K562 (cell line): ENCODE measurements at regions not wholly inside any gene's neighbourhood (a gene's known extent, or its start where the extent isn't known, plus 50 kb on each side); places are given as distances from the start of the nearest gene placed in this dataset.

ENCODE experiments used
- ATAC-seq: fragments of 200-7000 bp; cut with Tn5 transposase; 3 replicates; pipeline ENCODE4 v1.9.1; 2020; ENCODE audit warnings: moderate library complexity
- BruUV-seq: library from RNA; stranded (reverse); fragments of 400-500 nt; replicated peaks from 2 replicates; lab custom pipeline; 2021; lab: Mats Ljungman, UMichigan
- CTCF ChIA-PET: fragments of 300-600 bp; formaldehyde crosslinking; extraction: SDS; loops from one replicate; lab custom pipeline; 2021; ENCODE audit warnings: low intra/inter-chr PET ratio; lab: Yijun Ruan, JAX
- POLR2A ChIA-PET: fragments of 300-600, 350-650 bp; sonication (Branson Sonifier 250); formaldehyde crosslinking; extraction: SDS; loops from one replicate; lab custom pipeline; 2021; ENCODE audit warnings: antibody characterized with exemption, inconsistent platforms; lab: Yijun Ruan, JAX
- DNase-seq, 4 experiments: peaks; one replicate each; pipeline versions ENCODE4 v3.0.0 to v3.0.0-alpha.2; 2011 to 2018; ENCODE audit warnings: low spot score in 3 of 4, mixed read lengths in 3 of 4; ENCODE audit errors: extremely low read depth in 1 of 4
- FAIRE-seq: peaks from 2 replicates; lab custom pipeline; 2011; peaks lifted over from hg19 to GRCh38; lab: Jason Lieb, UNC
- H2AFZ ChIP-seq: 2 replicates; pipeline ENCODE4 v1.6.0; 2011; ENCODE audit warnings: low read depth, low read length, control low read depth, inconsistent platforms
- H3K27ac ChIP-seq: fragments of 200-600 bp; 3 replicates; pipeline ENCODE4 v1.8.0; 2011; ENCODE audit warnings: low read depth, mild to moderate bottlenecking, control low read depth, inconsistent platforms, low read length, moderate library complexity, mixed read lengths; ENCODE audit errors: extremely low read depth
- H3K27me3 ChIP-seq, 2 experiments: fragments of 300-600 bp in 1 of 2; 2 replicates in 1 of 2; 3 replicates in 1 of 2; pipeline versions ENCODE4 v1.6.0 to v1.8.0; 2011; ENCODE audit warnings: inconsistent platforms in 2 of 2, low read length in 2 of 2, mild to moderate bottlenecking in 1 of 2, mixed read lengths in 1 of 2, moderate library complexity in 1 of 2; ENCODE audit not compliant: control insufficient read depth in 2 of 2, insufficient read depth in 2 of 2
- H3K36me3 ChIP-seq: fragments of 300-600 bp; 3 replicates; pipeline ENCODE4 v1.8.0; 2011; ENCODE audit warnings: mild to moderate bottlenecking, low read length, inconsistent platforms; ENCODE audit not compliant: control insufficient read depth, insufficient read depth
- H3K4me1 ChIP-seq, 2 experiments: fragments of 200-600 bp in 1 of 2; replicated peaks in 1 of 2; 2 replicates in 1 of 2; 3 replicates in 1 of 2; pipeline versions ENCODE4 v1.5.1 to v1.8.0; 2011; ENCODE audit warnings: inconsistent platforms in 2 of 2, low read length in 2 of 2, mild to moderate bottlenecking in 1 of 2, mixed read lengths in 1 of 2, moderate library complexity in 1 of 2; ENCODE audit not compliant: control insufficient read depth in 2 of 2, insufficient read depth in 2 of 2
- H3K4me2 ChIP-seq: 2 replicates; pipeline ENCODE4 v1.6.1; 2011; ENCODE audit warnings: low read length, control low read depth, inconsistent platforms, mixed read lengths; ENCODE audit not compliant: insufficient read depth
- H3K4me3 ChIP-seq: fragments of 200-600 bp; sonication (generic), shearing (Covaris generic); 2 replicates; pipeline ENCODE4 v1.5.1; 2016; ENCODE audit warnings: control low read depth, inconsistent platforms
- H3K79me2 ChIP-seq: fragments of 200-600 bp; 3 replicates; pipeline ENCODE4 v1.8.0; 2011; ENCODE audit warnings: low read length, inconsistent platforms; ENCODE audit not compliant: control insufficient read depth, insufficient read depth
- H3K9ac ChIP-seq, 2 experiments: 2 replicates each; pipeline versions ENCODE4 v1.6.0 to v1.6.1; 2011; ENCODE audit warnings: low read depth in 2 of 2, low read length in 2 of 2, control low read depth in 1 of 2, inconsistent platforms in 1 of 2, mild to moderate bottlenecking in 1 of 2, mixed read lengths in 1 of 2; ENCODE audit not compliant: insufficient read depth in 1 of 2
- H3K9me1 ChIP-seq: one replicate; pipeline ENCODE4 v1.6.0; 2011; ENCODE audit warnings: inconsistent platforms, mild to moderate bottlenecking, low read length, moderate library complexity; ENCODE audit not compliant: control insufficient read depth, insufficient read depth
- H3K9me3 ChIP-seq: replicated peaks from 2 replicates; pipeline ENCODE4 v1.5.1; 2011; ENCODE audit warnings: low read depth, low read length, inconsistent platforms; ENCODE audit not compliant: control insufficient read depth, insufficient read depth
- H4K20me1 ChIP-seq: replicated peaks from 2 replicates; pipeline ENCODE4 v1.6.1; 2011; ENCODE audit warnings: low read length, inconsistent platforms, mixed read lengths; ENCODE audit not compliant: control insufficient read depth, insufficient read depth
- BCOR ChIP-seq: fragments of 450-650 bp; IDR thresholded peaks from 2 replicates; pipeline ENCODE4 v1.6.1; 2016
- CTBP1 ChIP-seq: fragments of 450-650 bp; IDR thresholded peaks from 2 replicates; pipeline ENCODE4 v1.6.1; 2016; ENCODE audit warnings: borderline replicate concordance
- DIDO1 ChIP-seq: fragments of 450-650 bp; IDR thresholded peaks from 2 replicates; pipeline ENCODE4 v1.6.1; 2016; ENCODE audit warnings: low read depth, missing biosample characterization, missing genetic modification characterization
- HMG20B ChIP-seq: fragments of 250-450 bp; sonication (Bioruptor Pico); IDR thresholded peaks from 2 replicates; pipeline ENCODE4 v1.5.0; 2021; ENCODE audit warnings: mild to moderate bottlenecking
- IRF2 ChIP-seq: sonication (generic); formaldehyde crosslinking; IDR thresholded peaks from 2 replicates; pipeline ENCODE4 v1.8.1; 2022; ENCODE audit warnings: mild to moderate bottlenecking, missing genetic modification reagents
- LARP7 ChIP-seq: fragments of 450-650 bp; IDR thresholded peaks from 2 replicates; pipeline ENCODE4 v1.6.1; 2016
- MEF2D ChIP-seq: conservative IDR thresholded peaks from 2 replicates; pipeline ENCODE4 v1.6.1; 2016; ENCODE audit warnings: low read depth, missing genetic modification characterization, missing compliant biosample characterization
- NCOA2 ChIP-seq, 2 experiments: fragments of 450-650 bp; IDR thresholded peaks; 2 replicates each; pipeline ENCODE4 v1.6.1; 2018; ENCODE audit warnings: mild to moderate bottlenecking in 2 of 2, moderate library complexity in 1 of 2; ENCODE audit not compliant: partially characterized antibody in 2 of 2
- POLR2AphosphoS2 ChIP-seq: IDR thresholded peaks from 2 replicates; pipeline ENCODE4 v1.6.1; 2012; ENCODE audit warnings: low read length, improper control_type of control experiment
- RBM39 ChIP-seq: fragments of 200-400 bp; formaldehyde crosslinking; optimal IDR thresholded peaks from 2 replicates; pipeline ENCODE3; 2018; ENCODE audit warnings: low read depth, low read length
- SETDB1 ChIP-seq: IDR thresholded peaks from one replicate; pipeline ENCODE4 v1.6.1; 2012; ENCODE audit warnings: low read length, control low read depth, inconsistent platforms
- SMARCC2 ChIP-seq: fragments of 450-650 bp; IDR thresholded peaks from 2 replicates; pipeline ENCODE4 v1.6.1; 2017; ENCODE audit warnings: antibody characterized with exemption, moderate library complexity, mild to moderate bottlenecking, low read depth
- TBL1XR1 ChIP-seq, 2 experiments: IDR thresholded peaks; 2 replicates each; pipeline ENCODE4 v1.6.1; 2012; ENCODE audit warnings: improper control_type of control experiment in 2 of 2, low read length in 2 of 2, mild to moderate bottlenecking in 1 of 2
- YBX1 ChIP-seq: fragments of 450-650 bp; IDR thresholded peaks from 2 replicates; pipeline ENCODE4 v1.7.1; 2016; ENCODE audit warnings: mild to moderate bottlenecking
- ZFP36 ChIP-seq: fragments of 150-350 bp; IDR thresholded peaks from 2 replicates; pipeline ENCODE4 v1.6.1; 2018; ENCODE audit warnings: low read length, low read depth; ENCODE audit not compliant: partially characterized antibody
- ZKSCAN3 ChIP-seq: fragments of 250-450 bp; sonication (Bioruptor Pico); IDR thresholded peaks from 2 replicates; pipeline ENCODE4 v1.4.0; 2020
- ZNF175 ChIP-seq: fragments of 200-800 bp; sonication (Bioruptor generic); IDR thresholded peaks from 2 replicates; pipeline ENCODE4 v1.6.1; 2016; ENCODE audit warnings: low read depth, mild to moderate bottlenecking, missing genetic modification characterization, missing compliant biosample characterization
- ZNF232 ChIP-seq: sonication (generic); formaldehyde crosslinking; IDR thresholded peaks from 2 replicates; pipeline ENCODE4 v1.8.0; 2022; ENCODE audit warnings: mild to moderate bottlenecking, missing genetic modification reagents
- ZNF408 ChIP-seq: fragments of 250-450 bp; sonication (Bioruptor Pico); IDR thresholded peaks from 2 replicates; pipeline ENCODE4 v1.4.0; 2020; ENCODE audit warnings: low read depth, mild to moderate bottlenecking, moderate library complexity
- ZNF696 ChIP-seq: fragments of 250-450 bp; sonication (Bioruptor Pico); conservative IDR thresholded peaks from 2 replicates; pipeline ENCODE4 v1.4.0; 2020; ENCODE audit warnings: mild to moderate bottlenecking, moderate library complexity
- ZNF778 ChIP-seq: fragments of 450-650 bp; formaldehyde crosslinking; IDR thresholded peaks from 2 replicates; pipeline ENCODE4 v1.4.0; 2020; ENCODE audit warnings: mild to moderate bottlenecking, moderate library complexity
- WGBS: fragments of 100-300 bp; shearing (Covaris generic); methylation state at CpG from one replicate; pipeline ENCODE4 v1.1.6; 2016; ENCODE audit warnings: low coverage, mixed read lengths; ENCODE audit not compliant: insufficient coverage; ENCODE audit errors: missing lambda C conversion rate; 5-methylcytosine and 5-hydroxymethylcytosine counted together
- in situ Hi-C: fragments of 300-500 bp; cut with MboI; formaldehyde crosslinking; loops from 4 replicates; pipeline ENCODE4 v1.15.0; 2018; ENCODE audit warnings: inconsistent platforms, mixed read lengths
- intact Hi-C: fragments of 100-400 bp; cut with micrococcal nuclease; formaldehyde crosslinking; loops from 2 replicates; pipeline ENCODE4 v1.14.2; 2022
- TF ChIP-seq, protein P1 (sequence below), 2 experiments: fragments of 450-650 bp in 1 of 2; IDR thresholded peaks; 2 replicates each; pipeline ENCODE4 v1.6.1; 2011 to 2017; ENCODE audit warnings: low read depth in 2 of 2, antibody characterized with exemption in 1 of 2, borderline replicate concordance in 1 of 2, low read length in 1 of 2, mild to moderate bottlenecking in 1 of 2, mixed read lengths in 1 of 2; ENCODE audit not compliant: control insufficient read depth in 1 of 2

DNA sequence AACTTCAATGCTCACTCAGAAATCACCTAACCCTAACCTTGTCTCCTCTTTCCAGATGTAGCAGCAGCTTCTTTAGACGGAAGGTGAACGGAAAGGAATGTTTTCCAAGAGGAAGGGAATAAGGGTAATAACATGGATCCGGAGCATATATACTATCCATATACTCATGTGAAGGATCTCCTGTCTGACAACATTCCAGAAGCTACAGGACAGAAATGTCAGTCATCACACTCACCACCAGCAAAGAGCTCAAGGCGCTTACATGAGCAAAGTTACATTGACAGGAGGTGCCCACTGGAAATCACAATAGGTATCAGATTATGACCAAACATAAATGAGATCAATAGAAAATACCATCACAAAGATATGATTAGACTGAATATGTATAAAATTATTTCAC is 122.1 kb upstream of the CCDC28A start (continued):
- TF ChIP-seq BCOR = no peak
- TF ChIP-seq SETDB1 = no peak
- TF ChIP-seq IRF2 (CRISPR knock-in tag) = no peak
- TF ChIP-seq TBL1XR1 (IDR thresholded peaks at IDR 0.05; ENCODE audit: low read length in 2 of 2) = no peak
- TF ChIP-seq, protein P1, sequence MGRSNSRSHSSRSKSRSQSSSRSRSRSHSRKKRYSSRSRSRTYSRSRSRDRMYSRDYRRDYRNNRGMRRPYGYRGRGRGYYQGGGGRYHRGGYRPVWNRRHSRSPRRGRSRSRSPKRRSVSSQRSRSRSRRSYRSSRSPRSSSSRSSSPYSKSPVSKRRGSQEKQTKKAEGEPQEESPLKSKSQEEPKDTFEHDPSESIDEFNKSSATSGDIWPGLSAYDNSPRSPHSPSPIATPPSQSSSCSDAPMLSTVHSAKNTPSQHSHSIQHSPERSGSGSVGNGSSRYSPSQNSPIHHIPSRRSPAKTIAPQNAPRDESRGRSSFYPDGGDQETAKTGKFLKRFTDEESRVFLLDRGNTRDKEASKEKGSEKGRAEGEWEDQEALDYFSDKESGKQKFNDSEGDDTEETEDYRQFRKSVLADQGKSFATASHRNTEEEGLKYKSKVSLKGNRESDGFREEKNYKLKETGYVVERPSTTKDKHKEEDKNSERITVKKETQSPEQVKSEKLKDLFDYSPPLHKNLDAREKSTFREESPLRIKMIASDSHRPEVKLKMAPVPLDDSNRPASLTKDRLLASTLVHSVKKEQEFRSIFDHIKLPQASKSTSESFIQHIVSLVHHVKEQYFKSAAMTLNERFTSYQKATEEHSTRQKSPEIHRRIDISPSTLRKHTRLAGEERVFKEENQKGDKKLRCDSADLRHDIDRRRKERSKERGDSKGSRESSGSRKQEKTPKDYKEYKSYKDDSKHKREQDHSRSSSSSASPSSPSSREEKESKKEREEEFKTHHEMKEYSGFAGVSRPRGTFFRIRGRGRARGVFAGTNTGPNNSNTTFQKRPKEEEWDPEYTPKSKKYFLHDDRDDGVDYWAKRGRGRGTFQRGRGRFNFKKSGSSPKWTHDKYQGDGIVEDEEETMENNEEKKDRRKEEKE (IDR thresholded peaks at IDR 0.05; ENCODE audit: borderline replicate concordance in 1 of 2, control insufficient read depth in 1 of 2, low read depth in 2 of 2, low read length in 1 of 2) = no peak
- no peak for TF ChIP-seq ZNF175 (CRISPR knock-in tag)

DNA sequence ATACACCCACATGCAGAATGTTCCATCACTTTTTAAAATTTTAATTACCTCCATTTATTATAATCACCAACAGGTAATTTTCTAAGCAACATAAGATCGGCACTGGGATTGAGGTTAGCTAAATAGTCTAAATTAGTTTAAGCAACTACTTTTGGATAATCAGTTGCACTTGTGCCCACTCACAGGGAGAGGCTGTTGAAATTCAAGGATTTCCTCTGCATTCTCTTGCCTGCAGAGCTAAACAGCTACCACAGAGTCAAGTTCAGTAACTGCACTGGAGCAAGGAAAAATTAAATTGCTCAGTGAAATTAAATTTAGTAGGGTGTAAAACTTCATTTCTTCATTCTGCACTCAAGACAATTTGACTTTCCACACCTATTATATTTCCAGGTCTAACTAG is 120.7 kb upstream of the CCDC28A start:
- BruUV-seq = no TSS peak
- Histone ChIP-seq H3K27ac (no peak overlapping the region), H4K20me1 (no peaks in the 10 kb centered on the region), H2AFZ (no peak overlapping the region), H3K79me2 (no peaks in the 10 kb centered on the region), H3K9ac (no peak overlapping the region), H3K4me1 (no peaks in the 10 kb centered on the region), H3K36me3 (no peaks in the 10 kb centered on the region), H3K9me1 (no peaks in the 10 kb centered on the region), H3K27me3 (peaks cover 10 to 23% of the 10 kb centered on the region in 2 experiments; a peak in 4 of 5 replicates), H3K4me2 (no peak overlapping the region), H3K4me3 (no peak overlapping the region), H3K9me3 (no peaks in the 10 kb centered on the region)
- ChIA-PET POLR2A (interaction anchor here (1.1 to 1.3 kb wide), 2 partner anchors 12 to 14 kb away, joined by 3 to 4 read pairs; no protein-coding TSS in a partner anchor), CTCF (no interaction called here)
- ATAC-seq (no peak), FAIRE-seq (no peak), DNase-seq (no peak)
- intact Hi-C loops (no loop called here), in situ Hi-C loops (no loop called here)
- WGBS = 4% methylated on average over 1 of the region's 1 CpG
- no peak for TF ChIP-seq RBM39
- no peak for TF ChIP-seq HMG20B (CRISPR knock-in tag)
- TF ChIP-seq ZKSCAN3 (CRISPR knock-in tag) = no peak
- TF ChIP-seq SMARCC2 = no peak
- no peak for TF ChIP-seq ZFP36
- no peak for TF ChIP-seq POLR2AphosphoS2
- no peak for TF ChIP-seq DIDO1 (tag)
- no peak for TF ChIP-seq LARP7
- no peak for TF ChIP-seq NCOA2 (IDR thresholded peaks at IDR 0.05; ENCODE audit: partially characterized antibody in 2 of 2)
- no peak for TF ChIP-seq CTBP1
- no peak for TF ChIP-seq YBX1
- TF ChIP-seq MEF2D (tag) = no peak
- TF ChIP-seq ZNF408 = no peak
- TF ChIP-seq ZNF696 (CRISPR knock-in tag) = no peak
- TF ChIP-seq ZNF778 (CRISPR knock-in tag) = no peak
- no peak for TF ChIP-seq ZNF232
